ENCODE measurements at regions not wholly inside any gene's neighbourhood (a gene's known extent, or its start where the extent isn't known, plus 50 kb on each side); places are given as distances from the start of the nearest gene placed in this dataset.

DNA sequence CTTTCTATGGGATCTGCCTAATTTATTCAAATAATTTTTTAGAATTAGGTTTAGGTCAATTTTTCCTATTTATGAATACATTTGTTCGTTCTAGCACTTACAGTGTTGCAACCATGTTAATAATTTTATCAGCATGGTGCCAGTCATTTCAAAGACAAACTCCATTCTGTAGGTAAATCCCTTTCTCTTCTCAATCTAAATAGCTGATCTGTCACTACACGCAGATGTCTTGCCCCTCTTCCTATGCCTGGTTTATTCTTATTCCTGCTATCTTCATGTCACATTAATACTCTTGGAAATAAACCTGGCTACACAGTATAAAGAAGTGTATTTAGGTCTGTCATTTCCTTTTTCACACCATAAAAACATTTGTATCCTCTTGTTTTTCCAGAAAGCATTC lies 1172.4 kb downstream of the BRINP3 start:
- TF ChIP-seq, protein P1, sequence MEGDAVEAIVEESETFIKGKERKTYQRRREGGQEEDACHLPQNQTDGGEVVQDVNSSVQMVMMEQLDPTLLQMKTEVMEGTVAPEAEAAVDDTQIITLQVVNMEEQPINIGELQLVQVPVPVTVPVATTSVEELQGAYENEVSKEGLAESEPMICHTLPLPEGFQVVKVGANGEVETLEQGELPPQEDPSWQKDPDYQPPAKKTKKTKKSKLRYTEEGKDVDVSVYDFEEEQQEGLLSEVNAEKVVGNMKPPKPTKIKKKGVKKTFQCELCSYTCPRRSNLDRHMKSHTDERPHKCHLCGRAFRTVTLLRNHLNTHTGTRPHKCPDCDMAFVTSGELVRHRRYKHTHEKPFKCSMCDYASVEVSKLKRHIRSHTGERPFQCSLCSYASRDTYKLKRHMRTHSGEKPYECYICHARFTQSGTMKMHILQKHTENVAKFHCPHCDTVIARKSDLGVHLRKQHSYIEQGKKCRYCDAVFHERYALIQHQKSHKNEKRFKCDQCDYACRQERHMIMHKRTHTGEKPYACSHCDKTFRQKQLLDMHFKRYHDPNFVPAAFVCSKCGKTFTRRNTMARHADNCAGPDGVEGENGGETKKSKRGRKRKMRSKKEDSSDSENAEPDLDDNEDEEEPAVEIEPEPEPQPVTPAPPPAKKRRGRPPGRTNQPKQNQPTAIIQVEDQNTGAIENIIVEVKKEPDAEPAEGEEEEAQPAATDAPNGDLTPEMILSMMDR (IDR thresholded peaks at IDR 0.05): no peak
- no peak for TF ChIP-seq ZFX (IDR thresholded peaks at IDR 0.05; ENCODE audit: borderline replicate concordance)

Measured in 22Rv1 (cell line).